SIG-M5 treated with dmso at 0.1 percent for 504 hours (cell line): ENCODE measurements at regions not wholly inside any gene's neighbourhood (a gene's known extent, or its start where the extent isn't known, plus 50 kb on each side); places are given as distances from the start of the nearest gene placed in this dataset.

ENCODE experiments used
- DNase-seq: peaks from one replicate; lab custom pipeline; 2025; ENCODE audit not compliant: unreplicated experiment; lab: John Stamatoyannopoulos, UW

GRCh38 chr17:68749349-68750207 lies 148.4 kb upstream of the FAM20A start:
- DNase-seq = no peak

GRCh38 chr17:68748381-68748780 lies 147.2 kb upstream of the FAM20A start:
- DNase-seq = no peak

- no peak for DNase-seq
These were observed 139.6 kb upstream of the FAM20A start for GRCh38 chr17:68740555-68741447.

- DNase-seq = no peak
These were observed 136.7 kb upstream of the FAM20A start for GRCh38 chr17:68737761-68738443.

- no peak for DNase-seq
These were observed 133.8 kb upstream of the FAM20A start for GRCh38 chr17:68734931-68735330.

GRCh38 chr17:68734187-68734900 lies 133.2 kb upstream of the FAM20A start:
- DNase-seq = no peak

- DNase-seq = peak; percentile 10
These were observed 132.3 kb upstream of the FAM20A start for GRCh38 chr17:68733241-68734176.

GRCh38 chr17:68732301-68732749 lies 131.2 kb upstream of the FAM20A start:
- DNase-seq = no peak

GRCh38 chr17:68731465-68731864 lies 130.3 kb upstream of the FAM20A start:
- no peak for DNase-seq

- DNase-seq = no peak
These were observed 118.3 kb upstream of the FAM20A start for GRCh38 chr17:68719431-68719830.

GRCh38 chr17:68718926-68719325 lies 117.8 kb upstream of the FAM20A start:
- no peak for DNase-seq

GRCh38 chr17:68718465-68718864 lies 117.3 kb upstream of the FAM20A start:
- no peak for DNase-seq

GRCh38 chr17:68714676-68715075 lies 113.5 kb upstream of the FAM20A start:
- no peak for DNase-seq

GRCh38 chr17:68711858-68712257 lies 110.7 kb upstream of the FAM20A start:
- no peak for DNase-seq

GRCh38 chr17:68710976-68711375 lies 109.8 kb upstream of the FAM20A start:
- DNase-seq = no peak

GRCh38 chr17:68710035-68710780 lies 109.0 kb upstream of the FAM20A start:
- DNase-seq = no peak

GRCh38 chr17:68709461-68709860 lies 108.3 kb upstream of the FAM20A start:
- DNase-seq = no peak

- DNase-seq = no peak
These were observed 105.9 kb upstream of the FAM20A start for GRCh38 chr17:68707031-68707430.
